CD4-positive, CD25-positive, alpha-beta regulatory T cell (primary cell): ENCODE measurements at regions not wholly inside any gene's neighbourhood (a gene's known extent, or its start where the extent isn't known, plus 50 kb on each side); places are given as distances from the start of the nearest gene placed in this dataset.

Experiments
- ATAC-seq, 2 donors: fragments of 150-1000 bp; cut with Tn5 transposase; one replicate each; pipeline ENCODE4 v1.10.0; 2021; ENCODE audit warnings: low read depth in 2 of 2, moderate number of reproducible peaks in 2 of 2, moderate library complexity in 1 of 2
- DNase-seq, 3 donors: peaks; one replicate each; pipeline versions ENCODE4 v3.0.0 to v3.0.0-alpha.2; 2012 to 2022; ENCODE audit warnings: mixed read lengths in 1 of 3
- H3K27ac ChIP-seq: one replicate; pipeline ENCODE4 v1.7.0; 2013; ENCODE audit warnings: mild to moderate bottlenecking, low read length; ENCODE audit not compliant: insufficient read depth, poor library complexity, severe bottlenecking
- H3K27me3 ChIP-seq: one replicate; pipeline ENCODE4 v1.7.0; 2013; ENCODE audit warnings: low read length; ENCODE audit not compliant: control insufficient read depth, insufficient read depth
- H3K36me3 ChIP-seq: one replicate; pipeline ENCODE4 v1.7.0; 2013; ENCODE audit warnings: mild to moderate bottlenecking, low read length, moderate library complexity; ENCODE audit not compliant: control insufficient read depth, insufficient read depth
- H3K4me1 ChIP-seq: 2 replicates; pipeline ENCODE4 v1.7.0; 2013; ENCODE audit warnings: mild to moderate bottlenecking, low read length; ENCODE audit not compliant: insufficient read depth, control insufficient read depth, poor library complexity, severe bottlenecking
- H3K4me3 ChIP-seq: one replicate; pipeline ENCODE4 v1.7.0; 2013; ENCODE audit warnings: low read depth, mild to moderate bottlenecking, low read length, moderate library complexity
- H3K9me3 ChIP-seq, 2 experiments: 1 replicate in 1 of 2; 2 replicates in 1 of 2; pipeline ENCODE4 v1.7.0; 2013; ENCODE audit warnings: low read length in 2 of 2, mild to moderate bottlenecking in 1 of 2, moderate library complexity in 1 of 2; ENCODE audit not compliant: control insufficient read depth in 2 of 2
- H3K27ac Mint-ChIP-seq, 3 donors: one replicate each; pipeline ENCODE4 v1.8.0; 2020 to 2022; ENCODE audit warnings: mild to moderate bottlenecking in 3 of 3, mixed read lengths in 3 of 3, moderate library complexity in 2 of 3
- H3K27me3 Mint-ChIP-seq: one replicate; pipeline ENCODE4 v1.8.0; 2022; ENCODE audit warnings: mild to moderate bottlenecking, mixed read lengths
- H3K36me3 Mint-ChIP-seq: one replicate; pipeline ENCODE4 v1.8.0; 2020; ENCODE audit warnings: mixed read lengths
- H3K4me1 Mint-ChIP-seq, 4 donors: one replicate each; pipeline ENCODE4 v1.8.0; 2020 to 2022; ENCODE audit warnings: mixed read lengths in 4 of 4, mild to moderate bottlenecking in 1 of 4
- H3K4me3 Mint-ChIP-seq, 4 donors: one replicate each; pipeline ENCODE4 v1.8.0; 2020 to 2022; ENCODE audit warnings: mild to moderate bottlenecking in 4 of 4, mixed read lengths in 4 of 4, moderate library complexity in 3 of 4
- H3K9me3 Mint-ChIP-seq, 7 donors: one replicate each; pipeline ENCODE4 v1.8.0; 2020 to 2022; ENCODE audit warnings: mixed read lengths in 7 of 7, mild to moderate bottlenecking in 3 of 7, moderate library complexity in 2 of 7

DNA sequence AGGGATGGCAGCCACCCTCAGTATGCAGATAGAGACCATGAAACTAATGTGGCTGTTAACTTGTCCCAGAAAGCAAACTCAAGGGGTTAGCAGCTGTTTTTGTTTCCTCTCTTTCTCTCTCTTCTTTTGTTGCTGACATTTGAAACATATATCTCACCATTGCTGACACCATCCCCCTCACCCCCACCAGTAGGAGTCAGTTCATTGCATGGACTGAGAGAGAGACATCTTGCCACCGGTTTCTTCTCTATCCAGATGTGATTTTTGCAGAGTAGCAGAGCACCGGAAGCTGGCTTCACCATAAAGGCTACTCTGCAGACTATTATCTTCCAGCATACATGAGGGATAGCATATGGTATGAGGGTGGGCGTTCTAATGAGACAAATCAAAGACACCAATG, 177.1 kb upstream of the FRG1 start:
- Mint-ChIP-seq H3K27me3 (no peaks in the 10 kb centered on the region), H3K4me1 (no peaks in the 10 kb centered on the region), H3K4me3 (no peak overlapping the region), H3K36me3 (no peaks in the 10 kb centered on the region), H3K9me3 (peaks cover 0 to 4% (median 0%) of the 10 kb centered on the region in 7 donors), H3K27ac (no peak overlapping the region)
- H3K4me1 ChIP-seq, result no peaks in the 10 kb centered on the region
- H3K9me3 ChIP-seq, result no peaks in the 10 kb centered on the region
- H3K36me3 ChIP-seq, result no peaks in the 10 kb centered on the region
- H3K4me3 ChIP-seq, result no peak overlapping the region
- no peaks in the 10 kb centered on the region for H3K27me3 ChIP-seq
- ATAC-seq, result no peak
- no peak for DNase-seq
- no peak overlapping the region for H3K27ac ChIP-seq

DNA sequence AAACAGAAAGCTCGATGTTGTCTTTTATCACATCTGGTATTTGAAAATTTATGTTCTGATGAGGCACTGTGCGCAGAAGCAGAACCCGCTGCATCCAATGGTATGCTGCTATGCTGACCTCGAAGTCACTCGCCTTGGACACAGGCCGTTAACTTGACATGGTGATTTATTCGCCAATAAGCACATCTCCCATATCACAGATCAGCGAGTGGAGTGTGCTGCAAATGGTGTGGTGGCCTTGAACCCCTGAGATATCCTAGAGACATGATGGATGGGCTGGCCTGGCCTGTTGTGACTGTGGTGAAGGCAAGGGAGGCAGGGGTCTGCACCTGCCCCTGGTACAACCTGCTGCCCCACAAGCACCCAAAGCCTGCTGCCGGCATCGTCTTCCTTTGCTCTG, 175.4 kb upstream of the FRG1 start:
- no peaks in the 10 kb centered on the region for H3K36me3 ChIP-seq
- no peak overlapping the region for H3K4me3 Mint-ChIP-seq
- H3K27me3 ChIP-seq, result no peaks in the 10 kb centered on the region
- no peak overlapping the region for H3K27ac Mint-ChIP-seq
- H3K36me3 Mint-ChIP-seq, result no peaks in the 10 kb centered on the region
- DNase-seq, result no peak
- H3K9me3 ChIP-seq, result no peaks in the 10 kb centered on the region
- H3K4me3 ChIP-seq, result no peak overlapping the region
- no peaks in the 10 kb centered on the region for H3K27me3 Mint-ChIP-seq
- H3K27ac ChIP-seq, result no peak overlapping the region
- no peaks in the 10 kb centered on the region for H3K4me1 Mint-ChIP-seq
- H3K9me3 Mint-ChIP-seq, result peaks cover 0 to 3% (median under 1%) of the 10 kb centered on the region in 7 donors
- no peak for ATAC-seq
- H3K4me1 ChIP-seq, result no peaks in the 10 kb centered on the region

DNA sequence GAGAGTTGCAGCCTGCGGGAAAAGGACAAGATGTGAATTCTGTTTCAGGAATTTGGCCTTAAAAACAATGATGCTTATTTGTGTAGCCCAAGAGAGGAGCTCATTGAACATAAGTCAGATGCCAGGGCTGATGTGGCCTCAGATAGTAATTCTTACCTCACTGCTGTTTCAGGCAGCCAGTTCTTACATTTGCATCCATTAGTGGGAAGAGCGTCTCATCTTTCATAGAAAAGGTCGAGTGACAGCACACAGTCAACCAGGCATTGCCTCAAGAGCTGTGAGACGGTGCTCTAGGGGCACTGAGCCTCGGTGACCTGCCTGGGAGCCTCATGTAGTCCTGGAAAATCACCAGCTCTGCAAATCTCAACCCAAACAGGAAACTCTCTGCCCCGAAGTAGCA, 174.9 kb upstream of the FRG1 start:
- H3K36me3 ChIP-seq, result no peaks in the 10 kb centered on the region
- Mint-ChIP-seq H3K4me3 (no peak overlapping the region), H3K36me3 (no peaks in the 10 kb centered on the region), H3K27ac (no peak overlapping the region), H3K27me3 (no peaks in the 10 kb centered on the region), H3K4me1 (no peaks in the 10 kb centered on the region), H3K9me3 (peaks cover 0 to 3% (median 0%) of the 10 kb centered on the region in 7 donors)
- H3K4me3 ChIP-seq, result no peak overlapping the region
- no peak for ATAC-seq
- H3K27me3 ChIP-seq, result no peaks in the 10 kb centered on the region
- no peaks in the 10 kb centered on the region for H3K9me3 ChIP-seq
- no peak for DNase-seq
- no peak overlapping the region for H3K27ac ChIP-seq
- H3K4me1 ChIP-seq, result no peaks in the 10 kb centered on the region

DNA sequence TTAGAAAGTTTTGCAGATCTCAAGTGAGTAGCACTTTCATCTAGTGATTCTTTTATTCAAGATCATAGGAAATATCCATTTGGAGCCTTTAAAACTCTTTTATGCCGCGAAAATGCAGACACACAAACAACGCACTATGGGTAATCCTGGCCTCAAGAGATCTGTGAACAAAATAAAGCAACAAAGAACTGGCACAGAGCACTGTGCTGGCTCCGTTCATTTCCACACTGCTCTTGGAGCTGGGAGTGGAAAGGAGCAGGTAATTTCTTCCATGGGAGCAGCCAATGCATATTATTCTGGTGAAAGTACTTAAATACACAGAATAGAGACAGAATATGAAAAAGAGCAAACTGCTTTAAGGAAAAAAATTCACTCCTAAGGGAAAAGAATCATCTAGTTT, 172.7 kb upstream of the FRG1 start:
- Mint-ChIP-seq H3K9me3 (peaks cover 0 to 3% (median 1%) of the 10 kb centered on the region in 7 donors), H3K4me3 (no peak overlapping the region), H3K4me1 (no peaks in the 10 kb centered on the region), H3K36me3 (no peaks in the 10 kb centered on the region), H3K27me3 (no peaks in the 10 kb centered on the region), H3K27ac (no peak overlapping the region)
- no peaks in the 10 kb centered on the region for H3K4me1 ChIP-seq
- no peak overlapping the region for H3K27ac ChIP-seq
- DNase-seq (no peak), ATAC-seq (no peak)
- no peak overlapping the region for H3K4me3 ChIP-seq
- no peaks in the 10 kb centered on the region for H3K36me3 ChIP-seq
- no peaks in the 10 kb centered on the region for H3K27me3 ChIP-seq
- H3K9me3 ChIP-seq, result no peaks in the 10 kb centered on the region

DNA sequence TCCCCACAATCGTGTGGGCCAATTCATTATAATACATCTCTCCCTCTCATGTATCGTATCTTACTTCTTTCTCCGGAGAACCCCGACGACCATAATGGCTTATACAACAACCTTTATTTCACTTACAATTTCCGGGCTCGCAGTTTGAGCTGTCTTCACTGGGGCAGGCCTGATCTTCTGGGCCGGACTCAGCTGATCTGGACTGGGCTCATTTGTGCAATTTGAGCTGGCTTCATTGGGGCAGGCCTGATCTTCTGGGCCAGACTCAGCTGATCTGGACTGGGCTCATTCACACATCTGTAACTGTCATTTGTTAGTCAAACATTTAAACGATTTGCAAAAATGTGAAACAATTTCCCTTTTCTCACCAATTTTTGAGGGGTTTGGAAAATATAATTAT, 171.5 kb upstream of the FRG1 start:
- Histone ChIP-seq H3K9me3 (no peaks in the 10 kb centered on the region), H3K4me1 (no peaks in the 10 kb centered on the region), H3K27ac (no peak overlapping the region), H3K36me3 (no peaks in the 10 kb centered on the region), H3K4me3 (no peak overlapping the region), H3K27me3 (no peaks in the 10 kb centered on the region)
- DNase-seq, result no peak
- Mint-ChIP-seq H3K27me3 (no peaks in the 10 kb centered on the region), H3K4me1 (no peaks in the 10 kb centered on the region), H3K36me3 (no peaks in the 10 kb centered on the region), H3K27ac (no peak overlapping the region), H3K9me3 (peaks cover 0 to 3% (median 1%) of the 10 kb centered on the region in 7 donors), H3K4me3 (no peak overlapping the region)
- ATAC-seq, result no peak

DNA sequence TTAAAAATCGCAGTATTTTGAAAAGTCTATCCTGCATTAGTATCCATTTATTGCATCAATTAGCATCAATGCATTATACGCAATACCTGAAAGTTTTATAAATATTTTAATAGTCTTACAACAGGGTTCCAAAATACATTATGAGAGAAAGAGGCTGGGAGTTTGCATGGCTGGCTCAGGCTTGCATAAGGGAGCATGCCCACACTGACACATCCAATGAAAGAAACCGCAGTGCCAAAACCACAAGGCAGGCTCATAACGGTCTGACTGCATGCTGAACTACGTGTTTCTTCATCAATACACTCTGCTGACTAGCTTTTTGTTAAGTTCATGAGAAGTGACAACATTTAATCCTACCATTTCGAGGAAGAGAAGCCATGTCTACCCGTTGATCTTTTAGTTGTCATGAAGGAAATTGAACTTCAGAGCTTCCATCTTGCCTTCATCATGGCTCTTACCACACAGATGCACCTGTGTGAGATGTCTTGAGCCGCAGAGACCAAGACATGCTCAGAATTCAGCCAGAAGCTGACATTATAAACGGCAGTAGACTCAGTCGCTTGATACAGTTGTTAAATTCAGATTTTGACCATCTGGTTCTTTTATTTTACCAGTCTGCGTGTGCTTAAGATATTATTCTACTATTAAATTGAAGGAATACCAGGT, 168.8 kb upstream of the FRG1 start:
- Mint-ChIP-seq H3K9me3 (peaks cover 0 to 7% (median 1%) of the 10 kb centered on the region in 7 donors), H3K4me1 (no peaks in the 10 kb centered on the region), H3K27me3 (no peaks in the 10 kb centered on the region), H3K27ac (no peak overlapping the region), H3K36me3 (no peaks in the 10 kb centered on the region), H3K4me3 (no peak overlapping the region)
- Histone ChIP-seq H3K9me3 (no peaks in the 10 kb centered on the region), H3K27ac (no peak overlapping the region), H3K36me3 (no peaks in the 10 kb centered on the region), H3K4me3 (no peak overlapping the region), H3K4me1 (no peaks in the 10 kb centered on the region), H3K27me3 (no peaks in the 10 kb centered on the region)
- DNase-seq (no peak), ATAC-seq (no peak)

DNA sequence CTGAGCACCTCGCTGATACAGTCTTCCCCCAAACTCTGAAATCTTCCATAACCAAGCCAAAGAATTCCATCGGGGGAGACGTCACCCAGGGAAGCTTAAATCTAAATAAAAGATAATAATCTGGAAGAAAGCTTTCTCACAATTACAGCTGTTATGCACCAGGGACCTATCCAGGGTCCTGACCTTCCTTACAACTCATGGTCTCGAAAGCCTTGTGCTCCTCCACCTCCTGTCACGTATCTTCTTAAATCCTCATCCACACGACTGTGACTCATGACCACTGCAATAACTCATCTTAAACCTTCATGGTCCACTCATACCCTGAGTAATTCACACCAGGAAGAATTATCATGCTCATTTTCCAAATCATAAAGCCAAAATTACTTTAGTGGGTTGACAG, 166.8 kb upstream of the FRG1 start:
- H3K27me3 ChIP-seq, result no peaks in the 10 kb centered on the region
- no peaks in the 10 kb centered on the region for H3K36me3 ChIP-seq
- H3K9me3 ChIP-seq, result no peaks in the 10 kb centered on the region
- no peak overlapping the region for H3K4me3 ChIP-seq
- H3K27ac ChIP-seq, result no peak overlapping the region
- no peaks in the 10 kb centered on the region for H3K4me1 Mint-ChIP-seq
- H3K36me3 Mint-ChIP-seq, result no peaks in the 10 kb centered on the region
- H3K9me3 Mint-ChIP-seq, result peaks cover 0 to 7% (median 3%) of the 10 kb centered on the region in 7 donors
- DNase-seq (no peak), ATAC-seq (no peak)
- no peak overlapping the region for H3K4me3 Mint-ChIP-seq
- no peak overlapping the region for H3K27ac Mint-ChIP-seq
- no peaks in the 10 kb centered on the region for H3K27me3 Mint-ChIP-seq
- no peaks in the 10 kb centered on the region for H3K4me1 ChIP-seq

DNA sequence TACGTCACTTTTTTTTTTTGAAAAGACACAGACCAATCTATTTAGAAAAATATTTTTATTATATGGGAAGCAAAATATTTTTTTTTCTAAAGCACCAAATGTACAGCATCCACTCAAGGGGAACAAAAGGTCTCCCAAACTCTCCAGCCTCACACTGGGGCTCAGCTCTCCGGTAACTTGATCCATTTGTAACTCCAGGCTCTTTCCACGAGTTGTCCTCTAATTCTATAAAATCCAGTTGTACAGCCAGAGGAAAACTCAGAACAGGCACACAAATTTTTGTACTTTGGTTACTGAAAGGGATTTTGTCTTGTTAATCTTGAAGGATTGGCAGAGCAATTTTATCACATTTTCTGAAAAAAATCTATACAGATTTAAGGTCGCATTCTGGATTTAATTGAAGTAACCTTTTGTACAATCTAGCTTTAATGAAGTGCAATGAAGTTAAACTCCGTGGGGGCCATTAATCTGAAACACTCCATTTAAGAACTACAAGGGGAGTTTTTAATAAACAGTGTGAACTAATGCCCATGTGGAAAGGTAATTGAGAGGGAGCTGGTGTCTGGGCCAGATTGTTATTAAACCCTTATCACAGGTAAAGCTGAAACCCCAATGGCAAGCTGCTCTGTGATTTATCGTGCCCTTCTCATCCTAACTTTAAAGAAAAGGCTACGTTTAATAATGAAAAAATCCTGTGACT, 161.2 kb upstream of the FRG1 start:
- Histone ChIP-seq H3K36me3 (no peaks in the 10 kb centered on the region), H3K9me3 (no peaks in the 10 kb centered on the region), H3K4me1 (no peaks in the 10 kb centered on the region), H3K27me3 (no peaks in the 10 kb centered on the region), H3K4me3 (no peak overlapping the region), H3K27ac (no peak overlapping the region)
- ATAC-seq, result no peak
- Mint-ChIP-seq H3K4me3 (no peak overlapping the region), H3K36me3 (no peaks in the 10 kb centered on the region), H3K27ac (no peak overlapping the region), H3K9me3 (peaks cover 0 to 14% (median 2%) of the 10 kb centered on the region in 7 donors), H3K4me1 (no peaks in the 10 kb centered on the region), H3K27me3 (no peaks in the 10 kb centered on the region)
- DNase-seq, result no peak
